Bronchial epithelial cell (primary cell): ENCODE measurements at regions not wholly inside any gene's neighbourhood (a gene's known extent, or its start where the extent isn't known, plus 50 kb on each side); places are given as distances from the start of the nearest gene placed in this dataset.

Experiments
- DNase-seq: peaks from one replicate; pipeline ENCODE4 v3.0.0-alpha.2; 2010; ENCODE audit warnings: low read depth
- FAIRE-seq: peaks from 2 replicates; lab custom pipeline; 2011; peaks lifted over from hg19 to GRCh38; lab: Jason Lieb, UNC
- H3K27me3 ChIP-seq: 2 replicates; pipeline ENCODE4 v1.5.1; 2011; ENCODE audit warnings: low read length; ENCODE audit not compliant: control insufficient read depth, insufficient read depth
- H3K36me3 ChIP-seq: 2 replicates; pipeline ENCODE4 v1.5.1; 2011; ENCODE audit warnings: low read length; ENCODE audit not compliant: control insufficient read depth, insufficient read depth
- H3K4me3 ChIP-seq: 2 replicates; pipeline ENCODE4 v1.5.1; 2011; ENCODE audit warnings: mild to moderate bottlenecking, low read depth, low read length, control low read depth
- CTCF ChIP-seq: IDR thresholded peaks from 2 replicates; pipeline ENCODE4 v1.5.1; 2011; ENCODE audit warnings: mild to moderate bottlenecking, moderate library complexity, low read length, control low read depth, inconsistent platforms; ENCODE audit not compliant: insufficient read depth, severe bottlenecking

DNA sequence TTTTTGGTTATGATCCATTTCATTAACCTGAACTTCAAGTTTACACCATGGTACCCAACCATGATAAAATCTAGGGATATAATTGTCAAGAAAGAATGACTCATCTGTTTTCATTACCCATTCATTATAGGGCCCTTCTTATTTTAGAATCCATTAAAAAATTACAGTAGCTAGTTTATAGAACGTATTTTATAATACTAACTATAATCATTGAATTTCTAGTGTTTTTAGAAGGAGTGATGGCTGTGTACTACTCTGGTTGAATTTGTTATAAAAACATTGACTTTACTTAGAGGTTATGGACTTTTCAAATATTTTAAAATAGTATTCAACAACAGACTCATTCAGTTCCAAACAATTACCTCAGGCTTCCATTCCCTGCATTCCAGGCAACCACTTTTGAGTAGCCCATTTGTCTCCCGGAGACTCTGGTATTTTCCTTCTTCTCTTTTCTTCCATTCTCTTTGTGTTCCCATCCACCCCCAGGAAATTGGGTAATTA, 71.9 kb upstream of the KLF12 start:
- Histone ChIP-seq H3K4me3 (no peak overlapping the region), H3K36me3 (no peaks in the 10 kb centered on the region), H3K27me3 (no peaks in the 10 kb centered on the region)
- no peak for TF ChIP-seq CTCF
- DNase-seq, result peak; percentile 23
- no peak for FAIRE-seq

GRCh38 chr13:74205313-74205690, 71.1 kb upstream of the KLF12 start:
- FAIRE-seq, result no peak
- Histone ChIP-seq H3K4me3 (no peak overlapping the region), H3K27me3 (no peaks in the 10 kb centered on the region), H3K36me3 (no peaks in the 10 kb centered on the region)
- TF ChIP-seq CTCF, result no peak
- DNase-seq, result peak; percentile 56

DNA sequence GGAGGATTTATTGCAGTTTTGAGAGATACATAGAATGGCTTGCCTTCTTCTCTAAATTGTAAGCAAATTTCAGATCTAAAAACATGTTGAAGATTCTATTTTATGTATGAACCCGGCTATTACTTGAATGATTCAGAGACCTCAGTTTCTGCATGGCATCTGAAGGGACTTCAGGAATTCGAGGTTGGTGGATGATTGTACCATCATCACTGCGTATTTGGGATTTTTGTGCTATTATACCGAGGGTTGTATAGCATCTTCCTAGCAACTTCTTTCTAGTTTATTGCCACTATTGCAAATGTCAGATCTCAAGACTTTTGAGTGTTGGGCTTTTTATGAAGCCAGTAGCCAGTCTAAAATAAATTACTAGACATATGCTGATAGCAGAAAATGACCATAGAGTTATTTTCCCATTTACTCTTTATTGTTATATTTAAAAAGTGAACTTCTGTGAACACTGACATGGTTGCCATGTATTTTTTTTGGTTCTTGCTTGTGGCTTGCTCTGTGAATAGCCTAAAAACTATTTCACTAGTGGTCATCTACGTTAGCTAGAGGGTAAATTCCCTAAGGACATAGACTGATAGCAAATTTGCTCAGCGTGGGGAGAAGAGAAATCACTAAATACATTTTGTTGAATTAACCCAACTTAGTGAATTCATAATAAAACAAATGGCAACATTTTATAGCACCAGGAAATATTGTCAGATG, 70.6 kb upstream of the KLF12 start:
- H3K36me3 ChIP-seq, result no peaks in the 10 kb centered on the region
- FAIRE-seq (no peak), DNase-seq (no peak)
- no peaks in the 10 kb centered on the region for H3K27me3 ChIP-seq
- no peak for TF ChIP-seq CTCF
- H3K4me3 ChIP-seq, result no peak overlapping the region

DNA sequence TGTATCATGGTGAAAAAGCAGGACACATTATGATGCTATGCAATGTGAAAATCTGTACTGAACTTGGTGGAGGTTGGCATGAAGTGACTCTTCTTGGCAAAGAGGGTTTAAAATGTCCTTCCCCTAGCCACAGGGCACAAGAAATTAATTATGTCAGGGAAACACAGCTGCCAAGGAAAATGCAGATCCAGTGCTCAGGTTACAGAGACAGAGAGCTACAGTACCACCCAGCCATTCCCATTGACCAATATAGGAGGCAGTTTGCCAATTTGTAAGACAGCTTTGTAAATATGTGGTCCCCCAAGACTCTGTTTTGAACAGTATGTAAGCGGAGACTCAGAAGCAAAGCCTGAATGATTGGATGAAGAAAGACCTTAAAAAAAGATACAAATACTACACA, 69.4 kb upstream of the KLF12 start:
- DNase-seq (no peak), FAIRE-seq (no peak)
- Histone ChIP-seq H3K36me3 (no peaks in the 10 kb centered on the region), H3K4me3 (no peak overlapping the region), H3K27me3 (no peaks in the 10 kb centered on the region)
- TF ChIP-seq CTCF, result no peak

- no peaks in the 10 kb centered on the region for H3K27me3 ChIP-seq
- FAIRE-seq, result no peak
- H3K4me3 ChIP-seq, result no peak overlapping the region
- no peaks in the 10 kb centered on the region for H3K36me3 ChIP-seq
- DNase-seq, result no peak
- no peak for TF ChIP-seq CTCF
Measured at GRCh38 chr13:74202129-74202813, 68.1 kb upstream of the KLF12 start.

- no peak for TF ChIP-seq CTCF
- FAIRE-seq (no peak), DNase-seq (no peak)
- Histone ChIP-seq H3K36me3 (no peaks in the 10 kb centered on the region), H3K27me3 (no peaks in the 10 kb centered on the region), H3K4me3 (no peak overlapping the region)
Measured at GRCh38 chr13:74201530-74201929, 67.3 kb upstream of the KLF12 start.
